GM18505 (cell line): ENCODE measurements at regions not wholly inside any gene's neighbourhood (a gene's known extent, or its start where the extent isn't known, plus 50 kb on each side); places are given as distances from the start of the nearest gene placed in this dataset.
"Not testable (repeated sequence)": the region's sequence is repeated elsewhere in the genome, so short reads cannot be mapped to it uniquely, and the experiment has no call there.

Experiments used
- ATAC-seq: cut with Tn5 transposase; IDR thresholded peaks from one replicate; pipeline ENCODE4 v1.9.1; 2021; ENCODE audit not compliant: unreplicated experiment
- POLR2A ChIP-seq: IDR thresholded peaks from 4 replicates; pipeline ENCODE4 v1.6.1; 2011; ENCODE audit warnings: borderline replicate concordance; ENCODE audit not compliant: insufficient read depth, insufficient read length; ENCODE audit errors: extremely low read depth

DNA sequence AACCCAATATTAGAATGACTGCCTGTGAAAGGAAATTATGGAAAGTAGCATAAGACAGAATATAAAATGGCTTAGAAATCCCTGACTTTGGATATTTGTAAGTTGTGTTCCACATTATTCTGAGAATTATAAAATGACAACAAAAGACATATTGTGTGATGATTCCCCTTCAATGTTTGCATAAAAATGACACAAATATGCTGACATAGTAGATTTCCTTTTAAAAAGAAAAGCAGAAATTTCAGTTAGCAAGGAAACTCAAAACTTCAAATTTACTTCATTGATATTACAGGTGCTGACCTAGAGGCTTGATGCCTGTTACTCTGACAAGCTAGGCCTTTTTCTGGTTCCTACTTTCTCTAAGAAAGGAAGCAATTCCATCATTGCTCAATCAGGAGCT, 816.9 kb upstream of the HS3ST5 start:
- no peak for TF ChIP-seq POLR2A
- no peak for ATAC-seq

DNA sequence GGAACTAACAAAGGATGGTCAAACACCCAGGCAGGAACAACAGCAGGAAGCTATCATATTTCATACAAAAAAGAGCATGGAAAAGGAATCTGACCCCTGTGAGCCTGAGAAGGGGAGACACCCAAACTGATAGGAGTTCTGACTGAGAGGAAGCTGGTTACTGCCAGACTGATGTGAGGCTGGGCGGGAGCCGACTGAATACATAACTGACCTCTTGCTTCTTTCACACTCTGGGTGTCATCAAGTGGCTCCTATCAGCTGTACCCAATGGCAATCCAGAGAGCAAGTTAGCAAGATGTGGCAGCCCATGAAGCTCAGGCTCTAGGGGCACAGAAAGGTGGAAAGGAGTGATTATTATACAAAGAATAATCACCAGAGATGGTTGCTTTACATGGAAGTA, 795.1 kb upstream of the HS3ST5 start:
- no peak for TF ChIP-seq POLR2A
- ATAC-seq, result no peak

DNA sequence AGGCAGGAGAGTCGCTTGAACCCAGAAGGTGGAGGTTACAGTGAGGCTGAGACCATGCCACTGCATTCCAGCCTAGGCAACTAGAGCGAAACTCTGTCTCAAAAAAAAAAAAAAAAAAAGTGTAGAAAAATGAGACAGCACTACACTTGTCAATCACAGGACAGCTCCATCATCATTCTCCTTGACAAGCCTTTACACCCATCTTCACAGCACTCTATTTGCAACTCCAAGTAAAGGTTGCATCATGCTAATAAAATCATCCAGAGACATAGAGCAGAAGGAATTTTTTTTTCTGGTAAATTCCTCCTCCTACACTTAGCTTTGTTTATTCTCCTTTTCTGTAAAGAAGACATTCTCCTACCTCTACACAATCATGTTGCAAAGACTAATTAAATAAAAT, 791.0 kb upstream of the HS3ST5 start:
- no peak for ATAC-seq
- TF ChIP-seq POLR2A, result no peak

DNA sequence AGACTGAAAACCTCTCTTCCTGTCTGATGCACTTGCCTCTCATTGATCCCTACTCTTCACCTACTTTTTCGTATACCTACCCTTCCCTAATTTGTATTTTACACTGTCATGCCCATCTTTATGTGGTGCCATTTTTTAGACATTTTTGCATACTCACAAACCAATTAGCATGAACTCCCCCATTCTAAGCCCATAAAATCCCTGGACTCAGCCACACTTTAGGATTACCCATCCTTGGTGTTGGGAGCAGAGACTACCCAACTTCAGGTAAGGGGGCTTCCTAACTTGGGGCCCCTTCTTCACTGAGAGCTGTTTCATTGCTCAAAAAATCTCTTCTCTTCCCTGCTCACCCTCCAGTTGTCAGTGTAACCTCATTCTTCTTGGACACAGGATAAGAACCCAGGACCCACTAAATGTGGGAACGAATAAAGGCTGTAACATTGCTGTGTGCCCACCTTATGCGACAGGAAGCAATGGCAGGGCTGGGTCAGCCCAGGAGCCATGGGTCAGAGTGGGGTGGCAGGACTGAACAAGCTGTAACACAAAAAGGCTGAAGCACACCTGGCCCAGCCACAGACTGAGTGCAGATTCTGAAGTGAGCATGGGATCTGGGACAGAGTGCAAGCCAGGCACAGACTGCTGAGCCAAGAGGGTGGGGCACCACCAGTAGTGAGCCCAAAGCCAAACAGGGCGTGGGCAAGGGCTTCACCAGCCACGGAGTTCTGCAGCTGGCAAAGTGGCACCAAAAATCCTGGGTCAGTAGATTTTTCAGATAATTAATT, 789.1 kb upstream of the HS3ST5 start:
- ATAC-seq, result no peak
- no peak for TF ChIP-seq POLR2A

DNA sequence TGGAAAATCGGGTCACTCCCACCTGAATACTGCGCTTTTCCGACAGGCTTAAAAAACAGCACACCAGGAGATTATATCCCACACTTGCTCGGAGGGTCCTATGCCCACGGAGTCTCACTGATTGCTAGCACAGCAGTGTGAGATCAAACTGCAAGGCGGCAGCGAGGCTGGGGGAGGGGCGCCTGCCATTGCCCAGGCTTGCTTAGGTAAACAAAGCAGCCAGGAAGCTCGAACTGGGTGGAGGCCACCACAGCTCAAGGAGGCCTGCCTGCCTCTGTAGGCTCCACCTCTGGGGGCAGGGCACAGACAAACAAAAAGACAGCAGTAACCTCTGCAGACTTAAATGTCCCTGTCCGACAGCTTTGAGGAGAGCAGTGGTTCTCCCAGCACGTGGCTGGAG, 778.7 kb upstream of the HS3ST5 start:
- ATAC-seq, result not testable (repeated sequence)

GRCh38 chr6:115120391-115120790, 777.6 kb upstream of the HS3ST5 start:
- TF ChIP-seq POLR2A, result no peak
- ATAC-seq, result no peak

DNA sequence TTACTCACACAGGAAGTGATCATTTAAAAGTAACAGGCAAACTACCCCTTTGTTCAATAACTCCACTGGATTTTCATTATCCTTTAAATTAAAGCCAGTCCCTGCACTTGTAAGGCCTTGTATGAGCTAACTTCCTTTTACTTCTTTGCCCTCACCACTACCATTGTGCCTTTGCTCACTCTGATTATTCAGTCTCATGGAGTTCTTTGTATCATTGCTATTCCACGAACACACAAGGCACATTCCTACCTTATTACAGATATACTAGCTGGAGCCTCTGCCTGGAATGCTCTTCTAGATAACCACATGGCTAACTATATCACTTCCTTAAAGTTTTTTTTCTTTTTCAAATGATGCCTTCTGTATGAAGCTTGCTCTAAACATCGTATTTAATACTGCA, 748.6 kb upstream of the HS3ST5 start:
- no peak for ATAC-seq
- TF ChIP-seq POLR2A, result no peak

DNA sequence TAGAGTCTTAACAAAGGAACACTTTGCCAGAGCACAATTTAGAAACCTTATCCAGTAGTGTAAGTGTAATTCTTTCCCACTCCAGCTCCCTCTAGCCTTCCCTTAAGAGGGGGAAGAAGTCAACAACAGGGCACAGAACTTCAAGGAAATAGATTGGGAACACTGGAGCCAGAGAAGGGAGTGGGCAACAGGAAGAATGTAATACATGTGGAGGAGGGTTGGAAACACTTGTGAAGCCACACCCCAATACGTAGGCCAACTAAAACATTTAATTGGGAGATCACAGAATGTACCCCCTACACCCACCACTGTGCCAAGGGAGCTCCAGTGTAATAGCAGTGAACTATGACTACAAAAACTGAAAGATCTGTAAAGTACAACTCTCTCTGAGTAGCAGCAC, 735.7 kb upstream of the HS3ST5 start:
- no peak for ATAC-seq
- TF ChIP-seq POLR2A, result no peak

GRCh38 chr6:115071962-115072361, 729.1 kb upstream of the HS3ST5 start:
- no peak for TF ChIP-seq POLR2A
- ATAC-seq, result no peak

GRCh38 chr6:115067690-115068447, 725.0 kb upstream of the HS3ST5 start:
- TF ChIP-seq POLR2A, result no peak
- ATAC-seq, result no peak

- ATAC-seq, result no peak
- TF ChIP-seq POLR2A, result no peak
Measured at GRCh38 chr6:115064680-115065079, 721.9 kb upstream of the HS3ST5 start.

DNA sequence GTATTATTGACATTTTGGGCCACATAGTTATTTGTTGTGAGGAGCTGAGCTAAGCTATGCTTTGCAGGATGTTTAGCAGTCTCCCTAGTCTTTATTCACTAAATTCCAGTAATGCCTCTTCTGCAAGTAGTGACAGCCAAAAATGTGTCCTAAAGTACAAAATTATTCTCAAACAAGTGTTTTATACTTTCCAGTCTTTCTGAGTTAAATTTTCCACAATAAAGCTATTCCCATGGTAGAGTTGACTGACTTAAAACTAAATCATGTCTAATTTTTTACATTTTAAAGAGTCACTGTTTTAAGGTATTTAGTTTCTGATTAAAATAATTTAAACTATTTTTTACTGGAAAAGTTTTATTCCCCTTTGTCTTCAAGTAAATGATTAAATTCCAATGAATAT, 717.8 kb upstream of the HS3ST5 start:
- ATAC-seq, result no peak
- TF ChIP-seq POLR2A, result no peak

- ATAC-seq, result no peak
- no peak for TF ChIP-seq POLR2A
Measured at GRCh38 chr6:115058414-115059211, 715.8 kb upstream of the HS3ST5 start.

GRCh38 chr6:115055579-115055978, 712.8 kb upstream of the HS3ST5 start:
- no peak for TF ChIP-seq POLR2A
- ATAC-seq, result no peak

DNA sequence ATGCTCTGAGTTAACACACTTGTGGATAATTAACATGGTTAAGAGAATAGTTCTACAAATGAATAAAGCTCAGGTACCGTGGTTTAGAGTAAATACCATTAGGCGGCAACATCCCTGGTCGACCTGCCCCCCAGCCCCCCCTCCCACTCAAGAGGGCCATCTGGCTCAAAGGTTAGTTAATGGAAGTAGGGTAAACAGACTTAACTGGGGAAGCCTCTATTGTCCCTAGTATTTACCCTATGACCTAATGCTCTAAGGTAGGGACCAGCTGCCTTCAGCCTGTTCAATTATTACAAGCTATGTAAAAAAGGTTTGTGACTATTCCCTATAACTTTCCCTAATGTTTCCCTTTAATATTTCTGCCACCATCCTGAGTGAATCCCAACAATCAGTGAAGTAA, 711.4 kb upstream of the HS3ST5 start:
- not testable (repeated sequence) for ATAC-seq
